Ovary (tissue), 7 donors: ENCODE measurements at regions not wholly inside any gene's neighbourhood (a gene's known extent, or its start where the extent isn't known, plus 50 kb on each side); places are given as distances from the start of the nearest gene placed in this dataset.

Source experiments
- DNase-seq, 5 donors: peaks; one replicate each; pipeline ENCODE4 v3.0.0-alpha.2; 2019 to 2020
- H3K27ac ChIP-seq, 2 donors: fragments of 200-600 bp; one replicate each; pipeline versions ENCODE4 v1.5.1 to v1.8.0; 2019 to 2022
- H3K27me3 ChIP-seq: fragments of 200-600 bp; one replicate; pipeline ENCODE4 v1.8.0; 2022
- H3K36me3 ChIP-seq: fragments of 200-600 bp; sonication (generic); one replicate; pipeline ENCODE4 v1.5.1; 2019
- H3K4me1 ChIP-seq: one replicate; pipeline ENCODE4 v1.8.1; 2013; ENCODE audit warnings: mild to moderate bottlenecking, moderate library complexity; ENCODE audit not compliant: insufficient read depth
- H3K4me3 ChIP-seq: fragments of 200-600 bp; sonication (generic); one replicate; pipeline ENCODE4 v1.5.1; 2017
- H3K9me3 ChIP-seq, 2 donors: fragments of 200-600 bp in 1 of 2; sonication (generic) in 1 of 2; one replicate each; pipeline versions ENCODE4 v1.5.1 to v1.8.1; 2013 to 2019; ENCODE audit warnings: mild to moderate bottlenecking in 1 of 2, moderate library complexity in 1 of 2
- EP300 ChIP-seq: sonication (generic); formaldehyde crosslinking; IDR thresholded peaks from one replicate; pipeline ENCODE4 v1.6.1; 2017; ENCODE audit warnings: antibody characterized with exemption
- POLR2A ChIP-seq: fragments of 450-650 bp; IDR thresholded peaks from one replicate; pipeline ENCODE4 v1.6.1; 2017; ENCODE audit warnings: antibody characterized with exemption, mild to moderate bottlenecking, moderate library complexity
- WGBS, 3 donors: extraction: QIAGEN DNeasy Blood & Tissue Kit in 1 of 3; methylation state at CpG; one replicate each; pipeline versions ENCODE4 v1.1.5 to v1.1.7; 2013 to 2017; 5-methylcytosine and 5-hydroxymethylcytosine counted together
- intact Hi-C, 4 donors: fragments of 100-400 bp; cut with DNase I; formaldehyde crosslinking; loops; one replicate each; pipeline versions ENCODE4 v1.11.0 to v1.15.1; 2022 to 2023
- TF ChIP-seq, protein P1 (sequence below), 3 donors: fragments of 450-650 bp in 2 of 3; fragments of 200-600 bp in 1 of 3; IDR thresholded peaks; one replicate each; pipeline versions ENCODE4 v1.5.1 to v1.8.0; 2016 to 2022; ENCODE audit warnings: antibody characterized with exemption in 3 of 3, mild to moderate bottlenecking in 1 of 3
- donor health status: DM: no; HTN: no; CAD: no; lungs with moderate emphysema.
- donor health status: DM: no; HTN: no; CAD: no.
- donor health status: Bipolar disorder and iron deficiency.
- donor health status: DM: no; HTN: no; CAD: no.
- donor health status: DM: yes; HTN: yes; CAD: no.

DNA sequence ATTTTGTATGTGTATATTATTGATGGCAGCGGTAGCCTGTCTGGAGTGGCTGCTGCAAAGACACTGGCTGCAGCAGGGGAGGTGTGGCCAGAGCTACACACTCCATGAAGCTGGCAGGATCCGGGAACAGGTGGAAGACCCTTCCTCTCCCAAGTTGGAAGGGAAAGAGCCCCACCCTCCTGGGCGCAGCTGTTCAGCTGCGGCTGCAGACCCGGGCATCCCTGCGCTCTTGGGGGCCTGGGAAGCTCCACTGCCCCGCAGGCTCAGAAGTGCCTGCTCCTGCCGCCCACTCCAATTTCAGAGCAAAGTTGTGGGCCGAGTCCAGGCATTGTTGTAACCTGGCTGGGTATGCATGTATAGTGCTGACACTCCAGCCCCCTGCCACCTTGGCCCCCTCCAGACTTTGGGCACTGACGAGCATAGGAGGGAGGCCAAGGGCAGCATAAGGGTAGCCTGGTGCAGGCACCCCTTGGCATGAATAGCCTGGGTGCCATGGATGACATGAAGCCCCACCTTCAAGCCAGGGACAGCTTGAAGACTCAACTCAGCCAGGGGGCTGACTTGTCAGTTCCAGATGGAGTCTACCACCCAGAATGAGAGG is 90.7 kb upstream of the TMEM168 start:
- Histone ChIP-seq H3K4me3 (no peak overlapping the region), H3K27me3 (no peaks in the 10 kb centered on the region), H3K4me1 (peaks cover 5% of the 10 kb centered on the region), H3K27ac (no peak overlapping the region), H3K9me3 (no peaks in the 10 kb centered on the region), H3K36me3 (no peaks in the 10 kb centered on the region)
- DNase-seq = no peak
- 90 to 95% (median 91%) methylated on average over 10 of the region's 10 CpGs for WGBS, 3 donors
- TF ChIP-seq, protein P1, sequence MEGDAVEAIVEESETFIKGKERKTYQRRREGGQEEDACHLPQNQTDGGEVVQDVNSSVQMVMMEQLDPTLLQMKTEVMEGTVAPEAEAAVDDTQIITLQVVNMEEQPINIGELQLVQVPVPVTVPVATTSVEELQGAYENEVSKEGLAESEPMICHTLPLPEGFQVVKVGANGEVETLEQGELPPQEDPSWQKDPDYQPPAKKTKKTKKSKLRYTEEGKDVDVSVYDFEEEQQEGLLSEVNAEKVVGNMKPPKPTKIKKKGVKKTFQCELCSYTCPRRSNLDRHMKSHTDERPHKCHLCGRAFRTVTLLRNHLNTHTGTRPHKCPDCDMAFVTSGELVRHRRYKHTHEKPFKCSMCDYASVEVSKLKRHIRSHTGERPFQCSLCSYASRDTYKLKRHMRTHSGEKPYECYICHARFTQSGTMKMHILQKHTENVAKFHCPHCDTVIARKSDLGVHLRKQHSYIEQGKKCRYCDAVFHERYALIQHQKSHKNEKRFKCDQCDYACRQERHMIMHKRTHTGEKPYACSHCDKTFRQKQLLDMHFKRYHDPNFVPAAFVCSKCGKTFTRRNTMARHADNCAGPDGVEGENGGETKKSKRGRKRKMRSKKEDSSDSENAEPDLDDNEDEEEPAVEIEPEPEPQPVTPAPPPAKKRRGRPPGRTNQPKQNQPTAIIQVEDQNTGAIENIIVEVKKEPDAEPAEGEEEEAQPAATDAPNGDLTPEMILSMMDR (IDR thresholded peaks at IDR 0.05) = no peak
- TF ChIP-seq EP300 = no peak
- no peak for TF ChIP-seq POLR2A
- intact Hi-C loops = no loop called here

DNA sequence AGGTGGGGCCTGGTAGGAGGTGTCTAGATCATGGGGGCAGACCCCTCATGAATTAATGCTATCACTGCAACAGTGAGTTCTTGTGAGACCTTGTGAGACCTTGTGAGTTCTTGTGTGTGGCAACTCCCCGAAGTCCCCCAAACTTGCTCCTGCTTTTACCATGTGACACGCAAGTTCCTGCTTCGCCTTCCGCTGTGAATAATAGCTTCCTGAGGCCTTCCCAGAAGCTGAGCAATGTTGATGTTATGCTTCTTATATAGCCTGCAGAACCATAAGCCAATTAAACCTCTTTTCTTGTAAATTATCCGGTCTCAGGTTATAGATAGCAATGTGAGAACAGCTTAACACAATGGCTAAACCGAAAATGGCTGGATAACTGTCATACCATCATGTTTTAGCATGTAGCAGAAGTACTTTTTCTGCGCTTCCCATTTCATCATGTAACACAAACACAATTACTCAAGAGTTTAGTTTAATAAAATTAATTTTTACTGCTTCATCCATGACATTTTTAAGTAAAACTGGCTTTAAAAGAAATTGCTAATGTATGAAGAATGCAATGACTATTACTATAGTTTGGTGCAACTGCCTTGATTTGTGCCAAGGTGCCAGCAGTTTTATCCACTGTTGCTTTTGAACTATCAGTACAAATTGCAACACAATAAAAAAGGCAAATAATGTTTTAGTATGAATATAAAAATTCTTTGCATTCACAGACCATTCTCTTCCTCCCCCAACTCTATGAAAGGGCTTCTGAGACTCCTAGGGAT is 87.7 kb upstream of the TMEM168 start:
- H3K27me3 ChIP-seq = no peaks in the 10 kb centered on the region
- no peaks in the 10 kb centered on the region for H3K36me3 ChIP-seq
- no peak overlapping the region for H3K27ac ChIP-seq
- no peak for TF ChIP-seq EP300
- TF ChIP-seq, protein P1 (IDR thresholded peaks at IDR 0.05) = no peak
- TF ChIP-seq POLR2A = no peak
- intact Hi-C loops = no loop called here
- peaks cover 2% of the 10 kb centered on the region for H3K4me1 ChIP-seq
- H3K4me3 ChIP-seq = no peak overlapping the region
- H3K9me3 ChIP-seq = no peaks in the 10 kb centered on the region
- WGBS, 3 donors = 91 to 94% (median 92%) methylated on average over 7 of the region's 7 CpGs
- DNase-seq = no peak

DNA sequence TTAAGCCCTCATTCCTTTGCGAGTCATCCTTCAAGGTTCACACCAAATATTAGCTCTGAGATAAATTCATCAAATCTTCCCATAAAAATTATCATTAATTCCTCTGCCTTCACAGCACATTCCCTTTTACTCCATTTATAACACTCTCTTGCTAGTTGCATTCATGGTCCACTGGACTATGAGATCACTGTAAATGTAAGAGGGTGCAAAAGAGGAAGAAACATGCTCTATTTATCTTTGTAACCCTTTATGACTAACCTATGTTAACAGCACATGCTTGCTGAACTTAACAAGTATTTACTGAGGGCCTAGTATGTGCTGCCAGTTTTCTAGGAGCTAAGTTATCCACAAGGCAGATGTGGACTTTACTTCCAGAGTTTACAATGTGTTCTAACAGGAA is 86.7 kb upstream of the TMEM168 start:
- Histone ChIP-seq H3K27ac (no peak overlapping the region), H3K9me3 (no peaks in the 10 kb centered on the region), H3K27me3 (no peaks in the 10 kb centered on the region), H3K4me3 (no peak overlapping the region), H3K4me1 (no peaks in the 10 kb centered on the region), H3K36me3 (no peaks in the 10 kb centered on the region)
- DNase-seq = no peak
- TF ChIP-seq POLR2A = no peak
- TF ChIP-seq EP300 = no peak
- TF ChIP-seq, protein P1 (IDR thresholded peaks at IDR 0.05) = no peak
- intact Hi-C loops = no loop called here
- WGBS, 3 donors = 88 to 100% (median 100%) methylated on average over 1 of the region's 1 CpG

DNA sequence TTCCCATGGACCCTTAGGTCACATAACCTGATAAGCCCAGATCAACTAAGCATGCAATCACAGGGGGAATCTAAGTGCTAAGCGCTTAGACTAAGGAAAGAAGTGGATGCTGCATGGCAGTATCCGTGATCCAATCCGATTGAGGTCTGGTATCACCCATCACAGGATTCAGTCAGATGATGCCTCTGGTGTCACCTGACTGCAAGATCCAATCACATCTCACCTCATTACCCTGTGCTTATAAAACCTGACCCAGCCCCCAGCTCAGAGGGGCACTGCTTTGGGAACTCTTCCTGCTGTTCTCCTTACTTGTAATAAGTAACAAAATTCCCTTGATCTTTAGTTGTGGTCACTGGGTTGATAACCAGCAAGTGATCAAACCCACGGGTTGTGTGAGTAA is 84.7 kb upstream of the TMEM168 start:
- TF ChIP-seq EP300 (no peak), POLR2A (no peak)
- TF ChIP-seq, protein P1 (IDR thresholded peaks at IDR 0.05) = no peak
- Histone ChIP-seq H3K4me1 (no peaks in the 10 kb centered on the region), H3K27ac (no peak overlapping the region), H3K36me3 (no peaks in the 10 kb centered on the region), H3K4me3 (no peak overlapping the region), H3K9me3 (no peaks in the 10 kb centered on the region), H3K27me3 (no peaks in the 10 kb centered on the region)
- 89 to 93% (median 93%) methylated on average over 4 of the region's 4 CpGs for WGBS, 3 donors
- DNase-seq = no peak
- intact Hi-C loops = no loop called here
